HG03103 (cell line): ENCODE measurements at regions not wholly inside any gene's neighbourhood (a gene's known extent, or its start where the extent isn't known, plus 50 kb on each side); places are given as distances from the start of the nearest gene placed in this dataset.

Experiments
- ATAC-seq: cut with Tn5 transposase; IDR thresholded peaks from one replicate; pipeline ENCODE4 v1.9.1; 2021; ENCODE audit warnings: low read depth; ENCODE audit not compliant: unreplicated experiment

DNA sequence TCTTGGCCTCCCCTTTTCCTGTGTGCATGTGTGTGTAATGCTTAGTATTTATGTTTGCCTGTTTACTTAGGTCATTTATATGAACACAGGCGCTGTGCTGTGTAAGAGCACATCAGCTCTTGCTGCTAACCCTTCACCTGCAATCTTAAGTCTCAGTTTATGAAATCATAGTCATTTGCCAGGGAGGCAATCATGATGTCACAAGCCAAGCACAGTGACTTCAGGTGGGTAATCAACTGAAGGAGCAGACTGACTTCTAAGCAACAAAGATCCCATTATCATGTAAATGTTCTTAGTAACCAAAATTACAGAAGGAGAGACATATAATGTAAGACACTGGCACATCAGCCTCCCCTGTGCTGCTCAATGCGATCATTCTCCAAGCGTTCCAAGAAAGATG is 386.3 kb upstream of the MEIS1 start:
- no peak for ATAC-seq

- ATAC-seq: no peak
These were observed 392.8 kb upstream of the MEIS1 start for GRCh38 chr2:66041902-66042657.

GRCh38 chr2:66036948-66037347 is 398.0 kb upstream of the MEIS1 start:
- no peak for ATAC-seq

- ATAC-seq: no peak
These were observed 400.5 kb upstream of the MEIS1 start for GRCh38 chr2:66034467-66034866.

DNA sequence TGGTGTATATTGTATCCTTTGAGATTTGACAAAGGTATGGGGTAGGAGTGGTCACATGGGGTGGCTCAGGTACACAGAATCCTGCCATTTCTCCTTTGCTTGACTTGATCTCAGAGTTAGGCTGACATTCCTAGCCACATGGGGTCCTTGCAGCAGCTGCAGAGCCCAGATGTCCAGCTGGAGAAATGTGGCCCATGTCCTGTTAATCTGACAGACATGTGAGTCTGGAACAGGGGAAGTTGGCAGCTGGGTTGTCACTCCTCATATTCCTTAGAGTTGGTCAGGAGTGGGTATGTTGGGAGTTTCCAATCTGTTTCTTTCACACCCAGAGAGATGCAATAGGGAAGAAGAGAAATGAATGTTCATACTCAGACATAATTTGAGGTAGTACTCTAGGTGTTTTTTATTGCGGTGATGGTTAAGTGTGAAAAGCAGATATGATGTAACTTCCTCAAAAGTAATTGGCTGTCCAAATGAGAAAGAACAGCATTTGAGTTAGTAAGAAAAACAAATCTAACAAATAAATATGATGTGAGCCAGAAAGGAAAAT is 402.6 kb upstream of the MEIS1 start:
- ATAC-seq: no peak

DNA sequence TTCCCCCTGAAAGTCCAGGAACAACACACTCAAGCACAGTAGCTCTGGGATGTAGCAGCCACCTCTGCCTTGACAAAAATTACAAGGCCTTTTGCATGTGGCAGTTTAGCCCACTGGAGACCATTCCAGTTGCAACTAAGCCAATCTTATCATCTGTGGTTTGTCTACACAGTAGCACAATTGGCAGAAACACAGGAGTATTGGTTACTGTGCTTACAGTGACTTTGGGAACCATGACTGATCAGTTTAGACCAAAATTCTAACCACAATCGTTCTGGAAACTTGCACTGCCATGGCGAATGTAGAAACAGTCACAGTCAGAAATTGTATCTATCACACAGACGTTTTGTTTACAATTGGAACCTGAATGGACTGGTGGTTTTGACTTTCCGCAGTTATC is 403.7 kb upstream of the MEIS1 start:
- ATAC-seq: no peak

- no peak for ATAC-seq
These were observed 404.4 kb upstream of the MEIS1 start for GRCh38 chr2:66030553-66030952.

GRCh38 chr2:66024391-66024790 is 410.5 kb upstream of the MEIS1 start:
- ATAC-seq: no peak

DNA sequence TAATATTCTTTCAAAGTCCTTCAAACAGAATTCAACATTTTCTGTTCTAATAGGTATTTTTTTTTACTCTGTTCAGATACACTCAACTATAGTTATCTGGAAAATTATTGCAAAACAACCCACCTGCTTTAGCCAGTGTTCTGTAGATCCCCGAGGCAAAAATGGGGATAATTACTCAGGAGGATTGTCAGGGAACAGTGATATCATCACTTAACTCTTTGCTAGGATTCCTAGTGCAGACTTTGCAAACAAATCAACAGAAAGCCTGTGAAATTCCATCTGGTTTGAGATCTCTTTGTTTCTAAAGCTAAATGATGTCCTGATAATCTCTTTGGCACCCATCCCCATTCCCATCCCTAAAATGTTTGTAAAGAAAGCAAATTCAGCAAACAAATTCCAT is 413.6 kb upstream of the MEIS1 start:
- no peak for ATAC-seq

DNA sequence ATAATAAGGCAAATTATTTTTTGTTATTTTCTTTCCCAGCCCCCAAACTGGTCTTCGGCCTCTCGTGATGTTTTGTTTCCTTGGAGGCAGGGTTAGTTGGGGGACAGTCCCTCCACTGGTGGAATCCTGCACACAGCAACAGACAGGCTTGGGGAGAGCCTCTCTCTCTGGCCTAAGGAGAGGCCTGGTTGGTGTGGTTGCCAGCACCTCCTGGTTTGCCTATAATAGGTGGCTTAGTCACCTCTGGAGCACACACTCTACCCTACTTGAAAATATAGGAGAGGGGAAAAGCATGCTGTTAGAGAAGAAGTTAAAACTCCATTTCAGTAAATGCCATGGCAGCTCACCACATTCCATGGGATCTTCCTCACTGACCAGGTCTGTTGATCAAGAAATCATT is 417.2 kb upstream of the MEIS1 start:
- ATAC-seq: no peak

DNA sequence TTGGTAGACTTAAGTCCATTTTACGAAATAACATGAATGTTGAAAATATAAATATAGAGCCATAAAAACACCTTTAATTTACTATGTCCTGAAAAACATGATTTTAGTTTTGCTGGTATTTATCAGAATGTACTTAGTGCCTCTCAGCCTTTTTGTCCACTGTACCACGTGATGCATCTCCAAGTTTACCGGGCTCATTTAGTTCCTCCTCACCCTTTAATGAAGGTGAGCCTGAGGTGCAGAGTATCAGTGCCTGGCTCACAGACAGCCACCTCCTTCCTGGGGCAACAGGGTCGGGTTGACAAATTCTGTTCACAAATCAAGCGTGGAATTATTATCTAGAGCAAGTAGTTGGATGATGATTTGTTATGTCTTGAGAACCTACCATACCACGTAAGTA is 420.5 kb upstream of the MEIS1 start:
- ATAC-seq: no peak

DNA sequence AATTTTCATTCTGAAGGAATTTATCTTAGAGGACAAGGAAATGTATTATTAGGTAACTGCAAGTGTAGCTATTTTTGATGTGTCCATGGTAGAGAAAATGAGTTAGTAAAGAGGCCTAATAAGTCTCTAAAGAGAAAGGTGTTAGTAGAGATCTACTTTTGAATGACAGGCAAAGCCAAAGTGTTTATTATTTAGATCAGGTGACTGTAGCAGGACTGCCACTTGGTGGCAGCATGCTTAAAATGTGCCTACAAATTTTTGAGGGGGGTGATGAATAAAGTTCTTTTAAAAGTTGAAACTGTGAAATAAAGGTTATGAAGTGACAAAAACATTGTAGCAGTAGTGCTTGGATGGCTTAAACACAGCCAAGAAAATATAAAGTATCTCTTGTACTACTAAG is 421.5 kb upstream of the MEIS1 start:
- ATAC-seq: no peak

GRCh38 chr2:66003931-66004330 is 431.0 kb upstream of the MEIS1 start:
- ATAC-seq: no peak

DNA sequence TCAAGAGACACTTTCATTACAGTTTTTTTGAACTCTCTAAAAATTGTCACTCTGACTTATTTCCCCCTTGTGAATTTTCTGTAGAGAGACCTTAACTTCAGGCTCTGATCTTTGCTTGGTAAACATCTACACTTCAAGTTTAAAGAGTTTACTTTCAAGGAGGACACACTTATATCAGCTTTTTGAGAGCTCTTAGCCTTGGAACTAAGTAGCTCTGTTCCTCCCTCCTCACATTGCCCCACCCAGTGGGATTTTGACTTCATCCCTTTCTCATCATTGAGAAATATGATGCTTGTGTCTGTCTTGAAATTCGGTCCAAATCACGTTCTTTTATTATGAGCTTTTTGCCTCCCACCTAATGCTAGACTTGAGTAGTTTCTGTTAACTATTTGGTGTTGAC is 433.4 kb upstream of the MEIS1 start:
- ATAC-seq: no peak

GRCh38 chr2:66000901-66001300 is 434.0 kb upstream of the MEIS1 start:
- no peak for ATAC-seq

DNA sequence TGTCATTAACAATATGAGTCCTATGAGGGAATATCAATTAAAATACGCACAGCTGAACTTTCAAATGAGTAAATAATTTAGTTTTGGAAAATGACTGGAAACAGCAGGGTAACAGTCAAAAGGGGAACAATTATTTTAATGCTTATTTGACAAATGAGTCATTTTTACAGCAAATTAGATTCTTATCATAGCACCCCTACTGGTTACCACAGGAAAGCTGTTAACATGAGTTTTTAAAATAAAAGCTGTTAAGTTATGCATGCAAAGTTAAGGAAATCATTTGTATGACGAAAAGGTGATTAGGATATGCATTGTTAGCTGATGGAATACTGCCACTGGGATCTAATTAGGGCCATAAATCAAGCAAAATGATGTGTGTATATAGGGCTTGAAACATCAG is 435.1 kb upstream of the MEIS1 start:
- no peak for ATAC-seq

GRCh38 chr2:65999103-65999502 is 435.8 kb upstream of the MEIS1 start:
- no peak for ATAC-seq

GRCh38 chr2:65997961-65998360 is 437.0 kb upstream of the MEIS1 start:
- no peak for ATAC-seq

DNA sequence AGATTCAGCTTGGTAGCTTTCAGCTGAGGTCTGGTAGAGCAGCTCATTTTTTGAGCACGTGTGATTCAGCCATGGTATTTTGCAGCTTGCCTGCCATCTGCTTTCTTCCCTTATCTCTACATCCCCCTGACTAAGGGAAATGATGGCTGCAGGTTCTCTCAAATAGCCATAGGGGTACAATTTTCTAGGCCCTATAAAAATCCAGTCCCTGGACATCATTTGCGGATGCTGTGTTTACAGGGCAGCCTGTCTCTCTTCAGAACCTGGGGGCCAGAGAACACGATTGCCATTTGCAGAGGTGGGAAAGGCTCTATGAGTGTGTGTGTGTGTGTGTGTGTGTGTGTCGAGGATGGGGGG is 442.7 kb upstream of the MEIS1 start:
- no peak for ATAC-seq

- ATAC-seq: no peak
These were observed 443.3 kb upstream of the MEIS1 start for GRCh38 chr2:65991381-65992197.

- no peak for ATAC-seq
These were observed 448.9 kb upstream of the MEIS1 start for GRCh38 chr2:65985986-65986385.

GRCh38 chr2:65980531-65980930 is 454.4 kb upstream of the MEIS1 start:
- ATAC-seq: no peak
